ENCODE measurements at regions not wholly inside any gene's neighbourhood (a gene's known extent, or its start where the extent isn't known, plus 50 kb on each side); places are given as distances from the start of the nearest gene placed in this dataset.

DNA sequence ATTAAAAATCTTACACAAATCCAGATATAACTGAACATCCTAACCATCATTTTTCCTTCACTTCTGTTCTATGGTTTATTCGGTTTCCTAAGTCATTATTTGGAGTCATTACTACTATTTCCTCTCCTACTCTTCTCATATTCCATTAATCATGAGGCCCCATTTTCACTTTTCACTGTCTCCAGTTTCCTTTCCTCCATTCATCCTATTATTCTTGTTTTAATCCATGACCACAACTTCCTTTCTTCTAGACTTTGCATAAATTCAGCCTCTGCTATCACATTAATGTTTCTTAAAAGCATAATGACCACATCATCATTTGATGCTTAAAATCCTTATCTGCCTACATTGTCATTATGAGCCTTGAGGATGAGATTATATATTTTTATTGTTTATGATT, 555.0 kb upstream of the NDST4 start:
- H3K36me3 ChIP-seq (ENCODE audit: insufficient read depth), result no peaks in the 10 kb centered on the region
- H3F3A ChIP-seq (replicated peaks; ENCODE audit: low read depth), result no peaks in the 10 kb centered on the region
- no peaks in the 10 kb centered on the region for H3K27me3 ChIP-seq (ENCODE audit: insufficient read depth)
- H3K9me3 Mint-ChIP-seq, result no peaks in the 10 kb centered on the region
- H2AFZ ChIP-seq, result no peak overlapping the region
- H3K4me3 ChIP-seq, result no peak overlapping the region
- no peak overlapping the region; the same call in 1 of the 2 replicates for H3K27ac Mint-ChIP-seq
- H3K27ac ChIP-seq (ENCODE audit: low read depth), result no peak overlapping the region
- no peaks in the 10 kb centered on the region for H3K79me2 ChIP-seq (replicated peaks; ENCODE audit: insufficient read depth)
- no peaks in the 10 kb centered on the region for H3K27me3 Mint-ChIP-seq (ENCODE audit: insufficient read depth, low read depth, poor library complexity)
- ATAC-seq (no peak), DNase-seq (ENCODE audit: low spot score) (no peak)
- no peaks in the 10 kb centered on the region for H3K9me2 ChIP-seq (ENCODE audit: insufficient read depth)
- no peaks in the 10 kb centered on the region for H3K36me3 Mint-ChIP-seq (ENCODE audit: low read depth)
- no peaks in the 10 kb centered on the region for H3K4me1 ChIP-seq (ENCODE audit: insufficient read depth)
- H3K4me1 Mint-ChIP-seq, result peaks cover 5% of the 10 kb centered on the region; the same call in 2 of the 3 replicates
- no peaks in the 10 kb centered on the region for H4K20me1 ChIP-seq (replicated peaks; ENCODE audit: insufficient read depth)
- TF ChIP-seq JUNB (IDR thresholded peaks at IDR 0.05; ENCODE audit: unreplicated experiment) (no peak), STAT1 (IDR thresholded peaks at IDR 0.05; ENCODE audit: unreplicated experiment) (no peak), EZH2phosphoT487 (IDR thresholded peaks at IDR 0.05; ENCODE audit: unreplicated experiment) (no peak), POLR2AphosphoS5 (IDR thresholded peaks at IDR 0.05; ENCODE audit: low read depth) (no peak), ZNF331 (CRISPR knock-in tag; IDR thresholded peaks at IDR 0.05; ENCODE audit: low read depth) (no peak), CREB1 (CRISPR knock-in tag; IDR thresholded peaks at IDR 0.05; ENCODE audit: low read depth) (no peak), EZH2 (IDR thresholded peaks at IDR 0.05; ENCODE audit: low read depth, unreplicated experiment) (no peak), ZNF114 (CRISPR knock-in tag; IDR thresholded peaks at IDR 0.05) (no peak), NANOG (IDR thresholded peaks at IDR 0.05; ENCODE audit: borderline replicate concordance) (no peak)
- TF ChIP-seq, protein P1, sequence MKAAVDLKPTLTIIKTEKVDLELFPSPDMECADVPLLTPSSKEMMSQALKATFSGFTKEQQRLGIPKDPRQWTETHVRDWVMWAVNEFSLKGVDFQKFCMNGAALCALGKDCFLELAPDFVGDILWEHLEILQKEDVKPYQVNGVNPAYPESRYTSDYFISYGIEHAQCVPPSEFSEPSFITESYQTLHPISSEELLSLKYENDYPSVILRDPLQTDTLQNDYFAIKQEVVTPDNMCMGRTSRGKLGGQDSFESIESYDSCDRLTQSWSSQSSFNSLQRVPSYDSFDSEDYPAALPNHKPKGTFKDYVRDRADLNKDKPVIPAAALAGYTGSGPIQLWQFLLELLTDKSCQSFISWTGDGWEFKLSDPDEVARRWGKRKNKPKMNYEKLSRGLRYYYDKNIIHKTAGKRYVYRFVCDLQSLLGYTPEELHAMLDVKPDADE (IDR thresholded peaks at IDR 0.05), result no peak
- TF ChIP-seq, protein P2, sequence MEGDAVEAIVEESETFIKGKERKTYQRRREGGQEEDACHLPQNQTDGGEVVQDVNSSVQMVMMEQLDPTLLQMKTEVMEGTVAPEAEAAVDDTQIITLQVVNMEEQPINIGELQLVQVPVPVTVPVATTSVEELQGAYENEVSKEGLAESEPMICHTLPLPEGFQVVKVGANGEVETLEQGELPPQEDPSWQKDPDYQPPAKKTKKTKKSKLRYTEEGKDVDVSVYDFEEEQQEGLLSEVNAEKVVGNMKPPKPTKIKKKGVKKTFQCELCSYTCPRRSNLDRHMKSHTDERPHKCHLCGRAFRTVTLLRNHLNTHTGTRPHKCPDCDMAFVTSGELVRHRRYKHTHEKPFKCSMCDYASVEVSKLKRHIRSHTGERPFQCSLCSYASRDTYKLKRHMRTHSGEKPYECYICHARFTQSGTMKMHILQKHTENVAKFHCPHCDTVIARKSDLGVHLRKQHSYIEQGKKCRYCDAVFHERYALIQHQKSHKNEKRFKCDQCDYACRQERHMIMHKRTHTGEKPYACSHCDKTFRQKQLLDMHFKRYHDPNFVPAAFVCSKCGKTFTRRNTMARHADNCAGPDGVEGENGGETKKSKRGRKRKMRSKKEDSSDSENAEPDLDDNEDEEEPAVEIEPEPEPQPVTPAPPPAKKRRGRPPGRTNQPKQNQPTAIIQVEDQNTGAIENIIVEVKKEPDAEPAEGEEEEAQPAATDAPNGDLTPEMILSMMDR (conservative IDR thresholded peaks at IDR 0.05; ENCODE audit: low read depth in 2 of 2), result no peak
- TF ChIP-seq, protein P3, sequence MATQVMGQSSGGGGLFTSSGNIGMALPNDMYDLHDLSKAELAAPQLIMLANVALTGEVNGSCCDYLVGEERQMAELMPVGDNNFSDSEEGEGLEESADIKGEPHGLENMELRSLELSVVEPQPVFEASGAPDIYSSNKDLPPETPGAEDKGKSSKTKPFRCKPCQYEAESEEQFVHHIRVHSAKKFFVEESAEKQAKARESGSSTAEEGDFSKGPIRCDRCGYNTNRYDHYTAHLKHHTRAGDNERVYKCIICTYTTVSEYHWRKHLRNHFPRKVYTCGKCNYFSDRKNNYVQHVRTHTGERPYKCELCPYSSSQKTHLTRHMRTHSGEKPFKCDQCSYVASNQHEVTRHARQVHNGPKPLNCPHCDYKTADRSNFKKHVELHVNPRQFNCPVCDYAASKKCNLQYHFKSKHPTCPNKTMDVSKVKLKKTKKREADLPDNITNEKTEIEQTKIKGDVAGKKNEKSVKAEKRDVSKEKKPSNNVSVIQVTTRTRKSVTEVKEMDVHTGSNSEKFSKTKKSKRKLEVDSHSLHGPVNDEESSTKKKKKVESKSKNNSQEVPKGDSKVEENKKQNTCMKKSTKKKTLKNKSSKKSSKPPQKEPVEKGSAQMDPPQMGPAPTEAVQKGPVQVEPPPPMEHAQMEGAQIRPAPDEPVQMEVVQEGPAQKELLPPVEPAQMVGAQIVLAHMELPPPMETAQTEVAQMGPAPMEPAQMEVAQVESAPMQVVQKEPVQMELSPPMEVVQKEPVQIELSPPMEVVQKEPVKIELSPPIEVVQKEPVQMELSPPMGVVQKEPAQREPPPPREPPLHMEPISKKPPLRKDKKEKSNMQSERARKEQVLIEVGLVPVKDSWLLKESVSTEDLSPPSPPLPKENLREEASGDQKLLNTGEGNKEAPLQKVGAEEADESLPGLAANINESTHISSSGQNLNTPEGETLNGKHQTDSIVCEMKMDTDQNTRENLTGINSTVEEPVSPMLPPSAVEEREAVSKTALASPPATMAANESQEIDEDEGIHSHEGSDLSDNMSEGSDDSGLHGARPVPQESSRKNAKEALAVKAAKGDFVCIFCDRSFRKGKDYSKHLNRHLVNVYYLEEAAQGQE (IDR thresholded peaks at IDR 0.05; ENCODE audit: unreplicated experiment), result no peak
- TF ChIP-seq, protein P4, sequence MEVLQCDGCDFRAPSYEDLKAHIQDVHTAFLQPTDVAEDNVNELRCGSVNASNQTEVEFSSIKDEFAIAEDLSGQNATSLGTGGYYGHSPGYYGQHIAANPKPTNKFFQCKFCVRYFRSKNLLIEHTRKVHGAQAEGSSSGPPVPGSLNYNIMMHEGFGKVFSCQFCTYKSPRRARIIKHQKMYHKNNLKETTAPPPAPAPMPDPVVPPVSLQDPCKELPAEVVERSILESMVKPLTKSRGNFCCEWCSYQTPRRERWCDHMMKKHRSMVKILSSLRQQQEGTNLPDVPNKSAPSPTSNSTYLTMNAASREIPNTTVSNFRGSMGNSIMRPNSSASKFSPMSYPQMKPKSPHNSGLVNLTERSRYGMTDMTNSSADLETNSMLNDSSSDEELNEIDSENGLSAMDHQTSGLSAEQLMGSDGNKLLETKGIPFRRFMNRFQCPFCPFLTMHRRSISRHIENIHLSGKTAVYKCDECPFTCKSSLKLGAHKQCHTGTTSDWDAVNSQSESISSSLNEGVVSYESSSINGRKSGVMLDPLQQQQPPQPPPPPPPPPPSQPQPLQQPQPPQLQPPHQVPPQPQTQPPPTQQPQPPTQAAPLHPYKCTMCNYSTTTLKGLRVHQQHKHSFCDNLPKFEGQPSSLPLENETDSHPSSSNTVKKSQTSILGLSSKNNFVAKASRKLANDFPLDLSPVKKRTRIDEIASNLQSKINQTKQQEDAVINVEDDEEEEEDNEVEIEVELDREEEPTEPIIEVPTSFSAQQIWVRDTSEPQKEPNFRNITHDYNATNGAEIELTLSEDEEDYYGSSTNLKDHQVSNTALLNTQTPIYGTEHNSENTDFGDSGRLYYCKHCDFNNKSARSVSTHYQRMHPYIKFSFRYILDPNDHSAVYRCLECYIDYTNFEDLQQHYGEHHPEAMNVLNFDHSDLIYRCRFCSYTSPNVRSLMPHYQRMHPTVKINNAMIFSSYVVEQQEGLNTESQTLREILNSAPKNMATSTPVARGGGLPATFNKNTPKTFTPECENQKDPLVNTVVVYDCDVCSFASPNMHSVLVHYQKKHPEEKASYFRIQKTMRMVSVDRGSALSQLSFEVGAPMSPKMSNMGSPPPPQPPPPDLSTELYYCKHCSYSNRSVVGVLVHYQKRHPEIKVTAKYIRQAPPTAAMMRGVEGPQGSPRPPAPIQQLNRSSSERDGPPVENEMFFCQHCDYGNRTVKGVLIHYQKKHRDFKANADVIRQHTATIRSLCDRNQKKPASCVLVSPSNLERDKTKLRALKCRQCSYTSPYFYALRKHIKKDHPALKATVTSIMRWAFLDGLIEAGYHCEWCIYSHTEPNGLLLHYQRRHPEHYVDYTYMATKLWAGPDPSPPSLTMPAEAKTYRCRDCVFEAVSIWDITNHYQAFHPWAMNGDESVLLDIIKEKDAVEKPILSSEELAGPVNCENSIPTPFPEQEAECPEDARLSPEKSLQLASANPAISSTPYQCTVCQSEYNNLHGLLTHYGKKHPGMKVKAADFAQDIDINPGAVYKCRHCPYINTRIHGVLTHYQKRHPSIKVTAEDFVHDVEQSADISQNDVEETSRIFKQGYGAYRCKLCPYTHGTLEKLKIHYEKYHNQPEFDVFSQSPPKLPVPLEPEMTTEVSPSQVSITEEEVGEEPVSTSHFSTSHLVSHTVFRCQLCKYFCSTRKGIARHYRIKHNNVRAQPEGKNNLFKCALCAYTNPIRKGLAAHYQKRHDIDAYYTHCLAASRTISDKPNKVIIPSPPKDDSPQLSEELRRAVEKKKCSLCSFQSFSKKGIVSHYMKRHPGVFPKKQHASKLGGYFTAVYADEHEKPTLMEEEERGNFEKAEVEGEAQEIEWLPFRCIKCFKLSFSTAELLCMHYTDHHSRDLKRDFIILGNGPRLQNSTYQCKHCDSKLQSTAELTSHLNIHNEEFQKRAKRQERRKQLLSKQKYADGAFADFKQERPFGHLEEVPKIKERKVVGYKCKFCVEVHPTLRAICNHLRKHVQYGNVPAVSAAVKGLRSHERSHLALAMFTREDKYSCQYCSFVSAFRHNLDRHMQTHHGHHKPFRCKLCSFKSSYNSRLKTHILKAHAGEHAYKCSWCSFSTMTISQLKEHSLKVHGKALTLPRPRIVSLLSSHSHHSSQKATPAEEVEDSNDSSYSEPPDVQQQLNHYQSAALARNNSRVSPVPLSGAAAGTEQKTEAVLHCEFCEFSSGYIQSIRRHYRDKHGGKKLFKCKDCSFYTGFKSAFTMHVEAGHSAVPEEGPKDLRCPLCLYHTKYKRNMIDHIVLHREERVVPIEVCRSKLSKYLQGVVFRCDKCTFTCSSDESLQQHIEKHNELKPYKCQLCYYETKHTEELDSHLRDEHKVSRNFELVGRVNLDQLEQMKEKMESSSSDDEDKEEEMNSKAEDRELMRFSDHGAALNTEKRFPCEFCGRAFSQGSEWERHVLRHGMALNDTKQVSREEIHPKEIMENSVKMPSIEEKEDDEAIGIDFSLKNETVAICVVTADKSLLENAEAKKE (CRISPR knock-in tag; IDR thresholded peaks at IDR 0.05), result no peak
- no peak overlapping the region for H3K4me3 Mint-ChIP-seq
- H3K4me2 ChIP-seq, result no peak overlapping the region

Data from GM23338 (cell line).